ENCODE measurements at regions not wholly inside any gene's neighbourhood (a gene's known extent, or its start where the extent isn't known, plus 50 kb on each side); places are given as distances from the start of the nearest gene placed in this dataset.

DNA sequence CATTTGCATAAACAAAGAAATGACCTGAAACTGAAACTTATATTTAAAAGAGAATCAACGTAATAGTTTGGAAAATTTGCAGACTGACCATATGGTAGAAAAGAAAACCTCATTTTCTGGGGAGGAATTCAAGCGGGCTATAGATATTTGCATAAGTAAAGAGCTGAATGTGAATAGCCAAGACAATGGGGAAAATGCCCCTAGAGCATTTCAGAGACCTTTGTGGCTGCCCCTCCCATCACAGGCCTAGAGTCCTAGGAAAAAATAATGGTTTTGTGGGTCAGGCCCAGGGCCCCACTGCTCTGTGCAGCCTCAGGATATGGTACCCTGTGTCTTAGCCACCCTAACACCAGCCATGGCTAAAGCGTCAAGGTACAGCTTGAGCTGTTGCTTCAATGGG lies 480.6 kb upstream of the MBL2 start:
- H3K56ac ChIP-seq (ENCODE audit: insufficient read length, low read depth, low read length) = no peak overlapping the region
- TF ChIP-seq, protein P1, sequence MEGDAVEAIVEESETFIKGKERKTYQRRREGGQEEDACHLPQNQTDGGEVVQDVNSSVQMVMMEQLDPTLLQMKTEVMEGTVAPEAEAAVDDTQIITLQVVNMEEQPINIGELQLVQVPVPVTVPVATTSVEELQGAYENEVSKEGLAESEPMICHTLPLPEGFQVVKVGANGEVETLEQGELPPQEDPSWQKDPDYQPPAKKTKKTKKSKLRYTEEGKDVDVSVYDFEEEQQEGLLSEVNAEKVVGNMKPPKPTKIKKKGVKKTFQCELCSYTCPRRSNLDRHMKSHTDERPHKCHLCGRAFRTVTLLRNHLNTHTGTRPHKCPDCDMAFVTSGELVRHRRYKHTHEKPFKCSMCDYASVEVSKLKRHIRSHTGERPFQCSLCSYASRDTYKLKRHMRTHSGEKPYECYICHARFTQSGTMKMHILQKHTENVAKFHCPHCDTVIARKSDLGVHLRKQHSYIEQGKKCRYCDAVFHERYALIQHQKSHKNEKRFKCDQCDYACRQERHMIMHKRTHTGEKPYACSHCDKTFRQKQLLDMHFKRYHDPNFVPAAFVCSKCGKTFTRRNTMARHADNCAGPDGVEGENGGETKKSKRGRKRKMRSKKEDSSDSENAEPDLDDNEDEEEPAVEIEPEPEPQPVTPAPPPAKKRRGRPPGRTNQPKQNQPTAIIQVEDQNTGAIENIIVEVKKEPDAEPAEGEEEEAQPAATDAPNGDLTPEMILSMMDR (conservative IDR thresholded peaks at IDR 0.05) = no peak
- no peak overlapping the region for H2BK15ac ChIP-seq (ENCODE audit: low read depth, low read length)
- H3K27me3 Mint-ChIP-seq (ENCODE audit: low read depth) = no peaks in the 10 kb centered on the region
- H3T11ph ChIP-seq (ENCODE audit: low read length) = no peak overlapping the region
- no peak overlapping the region for H2BK20ac ChIP-seq (ENCODE audit: low read depth, low read length, poor library complexity, severe bottlenecking)
- H3K79me1 ChIP-seq (ENCODE audit: insufficient read depth, low read depth, low read length, poor library complexity, severe bottlenecking) = no peaks in the 10 kb centered on the region
- peaks cover 5% of the 10 kb centered on the region; the same call in 1 of the 2 replicates for H3K4me1 ChIP-seq (ENCODE audit: insufficient read depth, low read length)
- H3K27ac Mint-ChIP-seq = no peak overlapping the region
- no peaks in the 10 kb centered on the region for H3K27me3 ChIP-seq (ENCODE audit: insufficient read depth, low read length)
- H2BK5ac ChIP-seq (ENCODE audit: insufficient read length, low read length) = no peak overlapping the region
- no peaks in the 10 kb centered on the region for H3K79me2 ChIP-seq (ENCODE audit: insufficient read depth, low read length)
- WGBS (ENCODE audit: extremely low coverage, insufficient read length, low lambda C conversion rate) = no CpG with 5 or more reads among the region's 3 CpGs
- no peak for DNase-seq
- no peak overlapping the region for H4K5ac ChIP-seq (ENCODE audit: insufficient read length, low read depth, low read length)
- no peaks in the 10 kb centered on the region for H4K20me1 ChIP-seq (ENCODE audit: control insufficient read depth, insufficient read depth, insufficient read length)
- no peak overlapping the region for H3K23ac ChIP-seq (ENCODE audit: insufficient read length, low read depth, low read length)
- no peak overlapping the region for H3K4ac ChIP-seq (ENCODE audit: low read depth, low read length)
- H4K8ac ChIP-seq (replicated peaks; ENCODE audit: insufficient read length, low read depth, low read length) = no peak overlapping the region
- H2AFZ ChIP-seq (ENCODE audit: low read length) = no peak overlapping the region
- no peak overlapping the region for H3K18ac ChIP-seq (ENCODE audit: insufficient read length, low read depth, low read length)
- no peak overlapping the region for H3K4me3 Mint-ChIP-seq
- no peak overlapping the region for H2BK12ac ChIP-seq (ENCODE audit: insufficient read length, low read depth, low read length)
- peaks cover 12 to 22% of the 10 kb centered on the region in 2 experiments for H3K4me1 Mint-ChIP-seq
- no peak overlapping the region for H3K27ac ChIP-seq (ENCODE audit: insufficient read length, low read depth, low read length)
- no peak overlapping the region for H2BK120ac ChIP-seq (ENCODE audit: low read depth, low read length, poor library complexity, severe bottlenecking)
- no peak overlapping the region for H3K4me2 ChIP-seq (ENCODE audit: insufficient read depth, insufficient read length, low read length)
- H3K9ac ChIP-seq (ENCODE audit: extremely low read depth, insufficient read length, low read length) = no peak overlapping the region
- no peak overlapping the region for H2AK5ac ChIP-seq (ENCODE audit: insufficient read length, low read length)
- peaks cover 39 to 48% (median 41%) of the 10 kb centered on the region in 3 experiments for H3K36me3 Mint-ChIP-seq (ENCODE audit: insufficient read depth in 1 of 3, low read depth in 3 of 3)
- peaks cover 41 to 43% of the 10 kb centered on the region in 2 experiments for H3K9me3 Mint-ChIP-seq
- peaks cover 18% of the 10 kb centered on the region for H3K9me3 ChIP-seq (ENCODE audit: control insufficient read depth, low read depth, low read length)
- H3K14ac ChIP-seq (ENCODE audit: insufficient read depth, low read length) = no peak overlapping the region
- no peaks in the 10 kb centered on the region for H3K23me2 ChIP-seq (ENCODE audit: insufficient read length, low read depth, low read length, poor library complexity, severe bottlenecking)
- no peak overlapping the region for H4K91ac ChIP-seq (ENCODE audit: insufficient read length, low read depth, low read length)
